BJ (cell line): ENCODE measurements at regions not wholly inside any gene's neighbourhood (a gene's known extent, or its start where the extent isn't known, plus 50 kb on each side); places are given as distances from the start of the nearest gene placed in this dataset.

Source experiments
- CTCF ChIA-PET: fragments of 350-600 bp; formaldehyde crosslinking; extraction: SDS; loops from one replicate; lab custom pipeline; 2021; ENCODE audit warnings: antibody characterized with exemption, inconsistent platforms; lab: Yijun Ruan, JAX
- POLR2A ChIA-PET: fragments of 300-600 bp; sonication (Branson Sonifier 250); formaldehyde crosslinking; extraction: SDS; loops from one replicate; lab custom pipeline; 2021; ENCODE audit warnings: antibody characterized with exemption; lab: Charles Lee
- DNase-seq: peaks from one replicate; pipeline ENCODE4 v3.0.0-alpha.2; 2011; ENCODE audit warnings: low read depth
- H3K27me3 ChIP-seq: 2 replicates; pipeline ENCODE4 v1.6.0; 2011; ENCODE audit warnings: low read length; ENCODE audit not compliant: control insufficient read depth, insufficient read depth
- H3K36me3 ChIP-seq: 2 replicates; pipeline ENCODE4 v1.5.1; 2011; ENCODE audit warnings: low read length; ENCODE audit not compliant: control insufficient read depth, insufficient read depth
- H3K4me3 ChIP-seq: 2 replicates; pipeline ENCODE4 v1.5.1; 2011; ENCODE audit warnings: low read depth, mild to moderate bottlenecking, control low read depth, low read length
- CTCF ChIP-seq: IDR thresholded peaks from 2 replicates; pipeline ENCODE4 v1.5.1; 2011; ENCODE audit warnings: low read depth, mild to moderate bottlenecking, control low read depth, inconsistent platforms, low read length, moderate library complexity; ENCODE audit not compliant: insufficient read depth

- POLR2A ChIA-PET: no interaction called here
- no peaks in the 10 kb centered on the region for H3K27me3 ChIP-seq
- no peak for TF ChIP-seq CTCF
- CTCF ChIA-PET: no interaction called here
- no peak overlapping the region for H3K4me3 ChIP-seq
- no peaks in the 10 kb centered on the region for H3K36me3 ChIP-seq
- DNase-seq: no peak
These were observed 210.4 kb downstream of the NECTIN3 start for GRCh38 chr3:111282024-111282423.

GRCh38 chr3:111283165-111283564, 211.5 kb downstream of the NECTIN3 start:
- no peaks in the 10 kb centered on the region for H3K36me3 ChIP-seq
- ChIA-PET CTCF (no interaction called here), POLR2A (no interaction called here)
- no peak overlapping the region for H3K4me3 ChIP-seq
- no peak for TF ChIP-seq CTCF
- H3K27me3 ChIP-seq: no peaks in the 10 kb centered on the region
- no peak for DNase-seq

GRCh38 chr3:111284503-111285183, 213.0 kb downstream of the NECTIN3 start:
- no peak overlapping the region for H3K4me3 ChIP-seq
- DNase-seq: no peak
- CTCF ChIA-PET: no interaction called here
- TF ChIP-seq CTCF: no peak
- H3K36me3 ChIP-seq: no peaks in the 10 kb centered on the region
- no peaks in the 10 kb centered on the region for H3K27me3 ChIP-seq
- POLR2A ChIA-PET: no interaction called here

DNA sequence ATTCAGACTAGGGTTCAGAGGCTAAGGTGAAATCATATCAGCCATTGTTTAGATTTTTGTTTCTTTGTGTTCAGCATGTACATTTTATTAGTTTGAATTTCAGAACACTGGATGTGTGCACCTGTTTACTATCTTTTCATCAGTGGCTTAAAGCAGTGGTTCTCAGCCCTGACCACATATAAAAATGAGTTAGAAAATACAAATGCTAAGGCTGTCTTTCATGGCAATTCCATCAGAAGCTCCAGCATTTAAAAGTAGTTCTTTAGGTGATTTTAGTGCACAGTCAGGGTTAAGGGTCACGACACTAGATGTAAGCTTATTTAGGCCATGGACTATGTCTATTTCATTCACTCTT, 213.5 kb downstream of the NECTIN3 start:
- ChIA-PET CTCF (no interaction called here), POLR2A (no interaction called here)
- H3K36me3 ChIP-seq: no peaks in the 10 kb centered on the region
- H3K4me3 ChIP-seq: no peak overlapping the region
- no peak for TF ChIP-seq CTCF
- no peak for DNase-seq
- no peaks in the 10 kb centered on the region for H3K27me3 ChIP-seq

DNA sequence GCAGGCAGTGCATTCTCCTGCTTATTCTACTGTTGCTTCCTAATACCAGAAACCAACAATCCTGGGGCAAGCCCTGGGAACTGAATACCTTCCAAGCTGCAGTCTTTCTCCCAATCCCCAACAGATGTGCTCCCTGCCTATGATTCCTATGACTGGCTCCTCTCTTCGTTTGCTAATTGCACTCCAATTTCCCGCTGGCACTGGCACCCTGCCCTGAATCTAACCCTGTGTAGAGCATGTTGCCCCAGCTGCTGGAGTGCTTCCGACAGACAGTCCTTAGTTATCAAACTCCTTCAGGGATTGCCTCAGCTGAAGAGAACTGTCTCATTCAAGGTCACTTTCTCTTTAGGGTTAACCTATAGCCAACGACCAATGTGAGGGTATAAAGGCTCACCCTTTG, 214.1 kb downstream of the NECTIN3 start:
- no peak for DNase-seq

More for the DNA sequence above, 214.1 kb downstream of the NECTIN3 start:
- Histone ChIP-seq H3K4me3 (no peak overlapping the region), H3K27me3 (no peaks in the 10 kb centered on the region), H3K36me3 (no peaks in the 10 kb centered on the region)
- ChIA-PET CTCF (no interaction called here), POLR2A (no interaction called here)
- no peak for TF ChIP-seq CTCF
